ENCODE measurements at regions not wholly inside any gene's neighbourhood (a gene's known extent, or its start where the extent isn't known, plus 50 kb on each side); places are given as distances from the start of the nearest gene placed in this dataset.
A peak's percentile ranks its signal among the peaks of the same experiment; 100 is the strongest.

DNA sequence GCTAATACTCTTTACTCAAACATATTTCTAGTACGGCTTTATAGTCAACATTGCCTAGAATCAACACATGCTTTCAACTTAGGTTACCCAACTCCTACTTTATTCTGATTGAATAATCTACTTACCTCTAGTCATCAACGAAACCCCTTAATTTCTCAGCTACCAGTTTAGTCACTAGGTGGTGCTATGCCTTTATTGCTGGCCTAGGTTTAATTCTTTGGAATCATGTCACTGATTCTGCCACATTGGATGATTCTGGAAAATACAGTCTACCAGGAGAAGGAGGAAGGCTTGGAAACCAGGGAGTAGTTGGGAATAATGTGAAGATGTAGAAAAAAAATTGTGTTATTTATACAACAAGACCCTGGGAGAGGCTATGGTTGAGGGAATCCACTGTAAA, 167.7 kb downstream of the DCAF12L2 start:
- DNase-seq (ENCODE audit: low read depth): peak; percentile 0
- TF ChIP-seq, protein P1, sequence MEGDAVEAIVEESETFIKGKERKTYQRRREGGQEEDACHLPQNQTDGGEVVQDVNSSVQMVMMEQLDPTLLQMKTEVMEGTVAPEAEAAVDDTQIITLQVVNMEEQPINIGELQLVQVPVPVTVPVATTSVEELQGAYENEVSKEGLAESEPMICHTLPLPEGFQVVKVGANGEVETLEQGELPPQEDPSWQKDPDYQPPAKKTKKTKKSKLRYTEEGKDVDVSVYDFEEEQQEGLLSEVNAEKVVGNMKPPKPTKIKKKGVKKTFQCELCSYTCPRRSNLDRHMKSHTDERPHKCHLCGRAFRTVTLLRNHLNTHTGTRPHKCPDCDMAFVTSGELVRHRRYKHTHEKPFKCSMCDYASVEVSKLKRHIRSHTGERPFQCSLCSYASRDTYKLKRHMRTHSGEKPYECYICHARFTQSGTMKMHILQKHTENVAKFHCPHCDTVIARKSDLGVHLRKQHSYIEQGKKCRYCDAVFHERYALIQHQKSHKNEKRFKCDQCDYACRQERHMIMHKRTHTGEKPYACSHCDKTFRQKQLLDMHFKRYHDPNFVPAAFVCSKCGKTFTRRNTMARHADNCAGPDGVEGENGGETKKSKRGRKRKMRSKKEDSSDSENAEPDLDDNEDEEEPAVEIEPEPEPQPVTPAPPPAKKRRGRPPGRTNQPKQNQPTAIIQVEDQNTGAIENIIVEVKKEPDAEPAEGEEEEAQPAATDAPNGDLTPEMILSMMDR (conservative IDR thresholded peaks at IDR 0.05; ENCODE audit: low read depth, low read length): no peak
- no peak overlapping the region for H3K4me3 ChIP-seq (ENCODE audit: low read depth, low read length)

- TF ChIP-seq, protein P1 (conservative IDR thresholded peaks at IDR 0.05; ENCODE audit: low read depth, low read length): no peak
- no peak for DNase-seq (ENCODE audit: low read depth)
- H3K4me3 ChIP-seq (ENCODE audit: low read depth, low read length): no peak overlapping the region
These were observed 138.9 kb downstream of the DCAF12L2 start for GRCh38 chrX:126027229-126027628.

DNA sequence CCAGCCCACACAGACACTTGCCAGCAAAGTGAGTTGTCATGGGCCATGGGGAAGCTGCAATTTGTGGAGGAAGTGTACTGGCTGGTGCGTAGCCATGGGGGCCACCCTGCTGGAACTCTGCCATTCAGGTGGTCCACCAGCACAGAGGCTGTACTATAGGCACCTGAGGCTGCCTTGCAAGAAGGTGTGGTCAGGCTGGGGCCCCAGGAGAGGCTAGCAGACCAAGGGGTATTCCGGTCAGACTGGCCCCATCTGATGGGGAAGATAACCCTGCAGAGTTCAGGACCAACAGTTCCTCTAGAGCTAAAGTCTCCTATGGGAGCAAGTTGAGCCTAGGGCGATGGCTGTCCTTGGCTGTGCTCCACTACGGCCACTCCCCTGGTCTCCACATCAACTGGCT, 136.1 kb downstream of the DCAF12L2 start:
- TF ChIP-seq, protein P1 (conservative IDR thresholded peaks at IDR 0.05; ENCODE audit: low read depth, low read length): no peak
- H3K4me3 ChIP-seq (ENCODE audit: low read depth, low read length): no peak overlapping the region
- DNase-seq (ENCODE audit: low read depth): no peak

GRCh38 chrX:126063984-126064383, 102.1 kb downstream of the DCAF12L2 start:
- TF ChIP-seq, protein P1 (conservative IDR thresholded peaks at IDR 0.05; ENCODE audit: low read depth, low read length): no peak
- H3K4me3 ChIP-seq (ENCODE audit: low read depth, low read length): no peak overlapping the region
- DNase-seq (ENCODE audit: low read depth): no peak

GRCh38 chrX:126064901-126065541, 101.1 kb downstream of the DCAF12L2 start:
- DNase-seq (ENCODE audit: low read depth): no peak
- H3K4me3 ChIP-seq (ENCODE audit: low read depth, low read length): no peak overlapping the region
- TF ChIP-seq, protein P1 (conservative IDR thresholded peaks at IDR 0.05; ENCODE audit: low read depth, low read length): no peak

DNA sequence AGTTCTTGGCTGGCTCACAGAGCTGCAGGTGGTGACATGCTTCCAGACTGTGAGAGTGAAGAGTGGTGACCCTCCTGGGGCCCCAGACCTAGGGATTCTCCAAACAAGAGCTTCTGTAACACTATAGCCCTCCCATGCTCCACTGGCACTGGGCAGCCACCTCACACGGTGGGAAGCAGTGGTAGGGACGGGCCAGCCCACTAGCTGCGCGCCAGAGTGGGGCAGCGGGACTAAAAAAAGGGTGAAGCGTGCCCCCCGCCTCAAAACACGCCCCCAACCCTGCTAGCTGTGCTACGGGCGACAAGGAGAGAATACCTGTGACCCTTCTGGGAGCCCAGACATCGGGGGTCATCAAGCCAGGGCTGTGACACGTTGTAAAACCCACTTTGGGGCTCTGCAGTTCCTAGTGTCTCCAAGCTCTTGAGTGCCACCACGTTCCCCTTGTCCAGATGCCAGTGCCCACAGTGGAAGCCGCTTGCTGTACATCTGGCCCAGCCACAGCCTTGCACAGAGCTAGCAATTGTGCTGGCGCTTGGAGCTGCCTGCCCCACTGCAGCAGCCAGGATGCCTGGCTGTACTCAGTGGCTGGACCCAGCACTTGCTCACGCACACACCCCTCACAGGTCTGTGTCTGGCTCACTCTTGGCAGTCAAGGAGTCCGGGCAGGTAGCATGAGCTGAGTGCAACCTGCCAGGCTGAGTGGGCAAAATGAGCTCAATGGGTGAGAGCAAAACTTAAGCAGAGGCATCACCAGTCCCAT, 100.0 kb downstream of the DCAF12L2 start:
- H3K4me3 ChIP-seq (ENCODE audit: low read depth, low read length): no peak overlapping the region
- no peak for DNase-seq (ENCODE audit: low read depth)
- TF ChIP-seq, protein P1 (conservative IDR thresholded peaks at IDR 0.05; ENCODE audit: low read depth, low read length): no peak
